ENCODE measurements at regions not wholly inside any gene's neighbourhood (a gene's known extent, or its start where the extent isn't known, plus 50 kb on each side); places are given as distances from the start of the nearest gene placed in this dataset.

- no peaks in the 10 kb centered on the region for H3K36me3 ChIP-seq (ENCODE audit: insufficient read depth, low read length)
- no peaks in the 10 kb centered on the region for H3K27me3 ChIP-seq (ENCODE audit: insufficient read depth, low read length, poor library complexity, severe bottlenecking)
- no peak overlapping the region for H2AFZ ChIP-seq (ENCODE audit: low read length)
- H3K4me2 ChIP-seq (ENCODE audit: low read depth, low read length, poor library complexity, severe bottlenecking) = no peak overlapping the region
- H3K79me2 ChIP-seq (ENCODE audit: insufficient read depth, low read length) = no peaks in the 10 kb centered on the region
- no peak for TF ChIP-seq CTCF (conservative IDR thresholded peaks at IDR 0.05; ENCODE audit: low read length)
- no peak for TF ChIP-seq EZH2phosphoT487 (IDR thresholded peaks at IDR 0.05; ENCODE audit: borderline replicate concordance)
- H3F3A ChIP-seq (ENCODE audit: low read depth) = no peaks in the 10 kb centered on the region
- H3K9ac ChIP-seq (ENCODE audit: low read depth, low read length, poor library complexity, severe bottlenecking) = no peak overlapping the region
- no peaks in the 10 kb centered on the region for H4K20me1 ChIP-seq (ENCODE audit: insufficient read depth, low read length, poor library complexity, severe bottlenecking)
- H3K9me3 ChIP-seq (ENCODE audit: insufficient read depth, low read depth, low read length) = no peaks in the 10 kb centered on the region
- no peaks in the 10 kb centered on the region for H3K9me2 ChIP-seq (replicated peaks; ENCODE audit: low read depth, low read length)
- H3K4me1 ChIP-seq (ENCODE audit: insufficient read depth, low read length, poor library complexity, severe bottlenecking) = no peaks in the 10 kb centered on the region
- H3K4me3 ChIP-seq (ENCODE audit: low read length, poor library complexity, severe bottlenecking) = no peak overlapping the region
Measured at GRCh38 chr3:99586701-99587100, 51.7 kb upstream of the COL8A1 start.

- H3K9me2 ChIP-seq (replicated peaks; ENCODE audit: low read depth, low read length) = no peaks in the 10 kb centered on the region
- no peaks in the 10 kb centered on the region for H3K9me3 ChIP-seq (ENCODE audit: insufficient read depth, low read depth, low read length)
- no peak overlapping the region for H3K9ac ChIP-seq (ENCODE audit: low read depth, low read length, poor library complexity, severe bottlenecking)
- no peaks in the 10 kb centered on the region for H3F3A ChIP-seq (ENCODE audit: low read depth)
- no peaks in the 10 kb centered on the region for H3K27me3 ChIP-seq (ENCODE audit: insufficient read depth, low read length, poor library complexity, severe bottlenecking)
- no peak overlapping the region for H2AFZ ChIP-seq (ENCODE audit: low read length)
- no peak overlapping the region for H3K4me3 ChIP-seq (ENCODE audit: low read length, poor library complexity, severe bottlenecking)
- H4K20me1 ChIP-seq (ENCODE audit: insufficient read depth, low read length, poor library complexity, severe bottlenecking) = no peaks in the 10 kb centered on the region
- no peaks in the 10 kb centered on the region for H3K4me1 ChIP-seq (ENCODE audit: insufficient read depth, low read length, poor library complexity, severe bottlenecking)
- no peak overlapping the region for H3K4me2 ChIP-seq (ENCODE audit: low read depth, low read length, poor library complexity, severe bottlenecking)
- H3K79me2 ChIP-seq (ENCODE audit: insufficient read depth, low read length) = no peaks in the 10 kb centered on the region
- H3K36me3 ChIP-seq (ENCODE audit: insufficient read depth, low read length) = no peaks in the 10 kb centered on the region
- TF ChIP-seq EZH2phosphoT487 (IDR thresholded peaks at IDR 0.05; ENCODE audit: borderline replicate concordance) (no peak), CTCF (conservative IDR thresholded peaks at IDR 0.05; ENCODE audit: low read length) (no peak)
Measured at GRCh38 chr3:99579965-99580364, 58.4 kb upstream of the COL8A1 start.

- Histone ChIP-seq H4K20me1 (ENCODE audit: insufficient read depth, low read length, poor library complexity, severe bottlenecking) (no peaks in the 10 kb centered on the region), H2AFZ (ENCODE audit: low read length) (no peak overlapping the region), H3K9me3 (ENCODE audit: insufficient read depth, low read depth, low read length) (no peaks in the 10 kb centered on the region), H3K4me3 (ENCODE audit: low read length, poor library complexity, severe bottlenecking) (no peak overlapping the region), H3K9me2 (replicated peaks; ENCODE audit: low read depth, low read length) (no peaks in the 10 kb centered on the region), H3K79me2 (ENCODE audit: insufficient read depth, low read length) (no peaks in the 10 kb centered on the region), H3K27me3 (ENCODE audit: insufficient read depth, low read length, poor library complexity, severe bottlenecking) (no peaks in the 10 kb centered on the region), H3F3A (ENCODE audit: low read depth) (no peaks in the 10 kb centered on the region), H3K9ac (ENCODE audit: low read depth, low read length, poor library complexity, severe bottlenecking) (no peak overlapping the region), H3K4me1 (ENCODE audit: insufficient read depth, low read length, poor library complexity, severe bottlenecking) (no peaks in the 10 kb centered on the region), H3K4me2 (ENCODE audit: low read depth, low read length, poor library complexity, severe bottlenecking) (no peak overlapping the region), H3K36me3 (ENCODE audit: insufficient read depth, low read length) (no peaks in the 10 kb centered on the region)
- TF ChIP-seq EZH2phosphoT487 (IDR thresholded peaks at IDR 0.05; ENCODE audit: borderline replicate concordance) (no peak), CTCF (conservative IDR thresholded peaks at IDR 0.05; ENCODE audit: low read length) (no peak)
Measured at GRCh38 chr3:99579246-99579645, 59.1 kb upstream of the COL8A1 start.
